CD4-positive, alpha-beta T cell treated with Interleukin-6 for 4 hours (primary cell): ENCODE measurements at regions not wholly inside any gene's neighbourhood (a gene's known extent, or its start where the extent isn't known, plus 50 kb on each side); places are given as distances from the start of the nearest gene placed in this dataset.

Experiments used
- DNase-seq: peaks from one replicate; pipeline ENCODE4 v3.0.0-alpha.2; 2020; ENCODE audit warnings: mixed read lengths

- DNase-seq: no peak
Measured at GRCh38 chr10:123562811-123563580, 103.2 kb upstream of the GPR26 start.

DNA sequence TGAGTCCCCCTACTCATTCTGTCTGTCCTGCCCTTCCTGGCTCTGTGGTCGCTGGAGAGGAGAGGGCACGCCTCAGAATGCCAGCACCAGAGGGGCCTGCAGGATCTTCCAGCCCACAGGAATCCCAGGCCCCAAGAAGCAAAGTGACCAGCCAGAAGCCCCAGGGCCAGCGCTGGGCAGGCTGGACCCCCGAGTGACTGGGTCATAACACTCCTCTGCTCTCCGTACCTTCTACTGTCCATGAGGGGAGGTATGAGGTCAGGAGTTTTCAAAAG is 102.6 kb upstream of the GPR26 start:
- no peak for DNase-seq

- DNase-seq: no peak
Measured at GRCh38 chr10:123563994-123564393, 102.2 kb upstream of the GPR26 start.

GRCh38 chr10:123564631-123565030 is 101.5 kb upstream of the GPR26 start:
- DNase-seq: no peak

GRCh38 chr10:123565691-123566660 is 100.2 kb upstream of the GPR26 start:
- DNase-seq: no peak

GRCh38 chr10:123567984-123568739 is 98.0 kb upstream of the GPR26 start:
- DNase-seq: no peak

DNA sequence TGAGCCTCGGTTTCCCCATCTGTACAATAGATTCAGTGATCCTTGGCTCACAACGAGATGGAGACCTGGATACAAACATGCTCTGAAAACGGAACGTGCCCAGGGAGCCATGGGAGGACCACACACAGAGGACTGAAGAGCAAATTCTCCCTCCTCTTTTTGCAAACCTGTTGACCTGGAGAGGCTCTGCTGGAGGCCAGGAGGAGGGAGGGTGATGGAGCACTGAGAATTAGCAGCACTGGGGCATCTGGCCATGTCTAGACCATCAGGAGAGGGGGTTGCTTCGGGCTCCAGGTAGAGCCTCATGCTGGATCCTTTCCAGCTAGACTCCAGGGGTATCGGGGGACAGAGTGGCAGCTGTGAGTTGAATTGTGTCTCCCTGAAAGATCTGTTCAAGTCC is 97.4 kb upstream of the GPR26 start:
- DNase-seq: no peak

GRCh38 chr10:123569436-123570035 is 96.6 kb upstream of the GPR26 start:
- no peak for DNase-seq

GRCh38 chr10:123570051-123570897 is 95.9 kb upstream of the GPR26 start:
- no peak for DNase-seq

- no peak for DNase-seq
Measured at GRCh38 chr10:123570898-123571515, 95.1 kb upstream of the GPR26 start.

GRCh38 chr10:123571978-123572377 is 94.2 kb upstream of the GPR26 start:
- DNase-seq: no peak

GRCh38 chr10:123573236-123574108 is 92.7 kb upstream of the GPR26 start:
- peak; percentile 38 for DNase-seq

DNA sequence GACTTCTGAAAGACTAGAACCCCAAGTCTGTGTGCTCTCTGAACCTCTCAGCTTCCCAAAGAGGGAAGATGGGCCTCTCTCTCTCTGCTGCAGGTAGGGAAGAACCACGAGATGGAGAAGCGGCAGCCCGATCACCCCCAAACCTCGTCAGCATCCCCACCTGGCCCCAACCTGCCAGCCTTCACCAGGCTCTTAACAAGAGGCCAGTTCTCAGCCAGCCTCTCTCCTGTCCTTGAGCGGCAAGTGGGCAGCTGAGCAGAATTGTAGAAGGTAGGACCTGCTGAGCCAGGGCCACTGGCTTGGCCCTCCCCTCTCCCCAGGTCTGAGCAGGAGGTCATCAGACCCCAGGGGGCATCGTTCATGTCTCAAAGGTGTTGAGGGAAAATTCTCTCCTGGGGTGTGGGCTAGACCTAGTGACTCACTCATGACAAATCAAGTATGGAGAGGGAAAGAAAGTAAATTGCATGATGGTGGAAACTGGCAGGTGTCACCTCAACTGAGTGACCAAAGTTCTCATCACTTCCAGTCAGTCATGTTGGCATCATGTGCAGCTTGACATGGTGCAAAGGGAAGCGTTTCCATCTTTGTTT is 92.0 kb upstream of the GPR26 start:
- no peak for DNase-seq

- no peak for DNase-seq
Measured at GRCh38 chr10:123575105-123575504, 91.0 kb upstream of the GPR26 start.

DNA sequence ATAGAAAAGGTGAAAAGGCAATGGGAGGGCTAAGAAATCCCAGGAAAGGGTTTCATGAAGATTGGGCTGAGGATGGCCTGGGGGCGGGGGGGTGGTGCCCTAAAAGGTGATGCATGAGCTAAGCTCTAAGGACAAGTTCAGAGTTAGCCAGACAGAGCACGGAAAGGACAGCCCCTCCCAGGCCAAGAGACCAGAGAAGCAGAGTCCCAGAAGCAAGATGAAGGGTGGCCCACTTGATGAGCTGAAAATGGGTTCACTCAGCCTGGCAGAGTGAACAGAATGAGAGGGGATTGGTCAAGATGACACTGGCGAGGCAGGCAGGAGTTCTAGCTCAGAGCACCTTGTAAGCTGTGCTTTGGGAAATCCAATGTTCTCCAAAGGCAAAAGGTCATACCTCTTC is 89.4 kb upstream of the GPR26 start:
- no peak for DNase-seq

DNA sequence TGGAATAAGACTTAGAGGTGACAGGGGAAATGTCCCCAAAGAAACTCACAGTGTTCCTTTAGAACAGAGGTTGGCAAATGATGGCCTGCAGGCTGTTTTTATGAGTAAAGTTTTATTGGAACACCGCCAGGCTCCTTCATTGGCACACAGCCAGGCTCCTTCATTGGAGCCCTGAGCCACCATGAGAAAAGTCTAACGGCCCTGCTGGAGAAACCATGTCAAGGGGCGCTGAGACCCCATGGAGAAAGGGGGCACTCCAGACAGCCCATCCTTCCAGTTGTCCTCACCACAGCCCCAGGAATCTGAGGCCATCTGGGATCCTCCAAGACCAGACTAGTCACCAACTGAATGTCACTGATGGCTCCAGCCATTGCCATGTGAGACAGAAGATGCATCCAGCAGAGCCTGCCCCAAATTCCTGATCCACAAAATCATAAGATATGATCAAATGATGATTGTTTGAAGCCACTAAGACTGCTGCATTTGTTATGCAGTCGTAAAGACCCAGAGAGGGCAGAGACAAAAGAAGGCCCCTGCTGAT is 88.2 kb upstream of the GPR26 start:
- DNase-seq: no peak

DNA sequence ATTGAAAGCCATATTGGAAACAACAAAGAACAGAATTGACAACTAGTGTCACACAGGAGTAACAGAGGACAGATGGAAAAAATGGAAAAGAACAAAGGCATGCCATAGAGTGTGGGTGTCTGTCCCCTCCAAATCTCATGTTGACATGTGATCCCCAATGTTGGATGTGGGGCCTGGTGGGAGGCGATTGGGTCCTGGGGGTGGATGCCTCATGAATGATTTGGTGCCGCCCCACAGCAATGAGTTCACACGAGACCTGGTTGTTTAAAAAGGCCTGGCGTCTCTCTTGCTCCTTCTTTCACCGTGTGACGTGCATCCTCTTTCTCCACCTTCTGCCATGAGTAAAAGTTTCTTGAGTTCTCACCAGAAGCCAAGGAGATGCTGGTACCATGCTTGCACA is 87.4 kb upstream of the GPR26 start:
- DNase-seq: no peak

DNA sequence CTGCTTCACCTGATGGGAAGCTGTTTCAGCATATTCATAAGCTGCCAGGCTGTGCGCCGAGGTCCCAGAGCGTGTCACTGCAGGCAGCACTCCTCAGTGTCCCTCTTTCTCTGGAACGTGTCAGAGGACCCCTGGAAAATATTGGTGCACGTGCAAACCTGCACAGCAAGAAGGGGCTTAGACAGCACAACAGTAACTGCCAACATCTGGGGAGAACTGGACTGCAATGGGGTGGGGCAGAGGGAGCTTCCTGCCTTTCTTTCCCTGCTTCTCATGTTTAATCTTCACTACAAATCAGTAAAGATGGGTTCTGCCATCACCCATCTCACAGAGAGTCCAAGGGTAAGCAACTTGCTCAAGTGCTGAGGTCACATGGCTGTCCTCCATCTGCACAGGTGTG is 86.5 kb upstream of the GPR26 start:
- no peak for DNase-seq

DNA sequence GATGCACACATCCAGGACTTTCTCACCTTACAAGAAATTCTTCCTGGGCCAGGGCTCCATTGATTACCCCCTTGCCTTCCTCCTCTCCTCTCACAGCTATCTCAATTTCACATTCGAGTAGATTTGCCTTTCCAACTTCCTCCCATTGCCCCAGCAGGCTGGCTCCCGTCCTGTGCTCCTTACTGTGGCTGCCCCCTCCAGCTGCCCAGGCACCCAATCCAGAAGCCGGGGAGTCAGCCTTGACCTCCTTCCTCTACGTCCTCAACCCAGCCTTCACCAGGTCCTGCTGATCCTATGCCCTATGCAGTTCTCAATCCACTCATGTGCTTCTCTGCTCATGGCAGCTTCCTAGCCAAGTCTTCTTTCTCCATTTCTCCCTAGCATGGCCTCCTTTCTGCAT is 85.7 kb upstream of the GPR26 start:
- DNase-seq: no peak

GRCh38 chr10:123581656-123582055 is 84.5 kb upstream of the GPR26 start:
- no peak for DNase-seq
